ENCODE measurements at regions not wholly inside any gene's neighbourhood (a gene's known extent, or its start where the extent isn't known, plus 50 kb on each side); places are given as distances from the start of the nearest gene placed in this dataset.

DNA sequence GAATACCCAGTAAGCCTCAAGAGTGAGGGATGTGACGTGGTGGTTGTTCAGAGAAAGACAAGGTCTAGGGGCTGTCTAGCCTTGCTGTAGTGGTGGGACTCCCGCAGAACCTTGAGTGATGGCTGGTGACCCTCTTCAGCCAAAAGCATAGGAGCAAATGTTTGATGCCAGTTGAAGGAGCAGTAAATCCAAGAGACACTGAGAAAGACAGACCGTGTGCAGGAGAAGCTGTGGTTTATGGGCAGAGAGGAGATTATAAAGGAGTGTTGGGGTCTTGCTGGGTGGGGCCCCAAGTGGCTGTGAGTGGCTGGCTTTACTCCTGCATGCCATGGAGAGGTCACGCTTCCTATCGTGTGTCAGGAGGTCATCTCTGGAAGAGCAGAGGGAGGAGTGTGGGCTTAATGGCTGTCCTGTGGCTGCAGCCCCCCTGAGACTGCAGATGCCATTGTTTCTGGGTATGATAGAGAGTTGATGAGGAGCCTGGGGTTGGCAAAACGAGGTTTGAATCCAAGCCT, 152.0 kb upstream of the CCND2 start:
- Histone ChIP-seq H3K27ac (no peak overlapping the region), H3K4me3 (no peak overlapping the region), H3K27me3 (no peaks in the 10 kb centered on the region), H3K36me3 (replicated peaks in 1 of 2; ENCODE audit: insufficient read depth in 1 of 2, low read depth in 2 of 2) (no peaks in the 10 kb centered on the region), H3K9me3 (no peaks in the 10 kb centered on the region), H3K4me1 (no peaks in the 10 kb centered on the region)
- WGBS, 2 donors: 59 to 79% methylated on average over 6 of the region's 6 CpGs
- no peak for TF ChIP-seq POLR2A (IDR thresholded peaks at IDR 0.05)
- TF ChIP-seq, protein P1, sequence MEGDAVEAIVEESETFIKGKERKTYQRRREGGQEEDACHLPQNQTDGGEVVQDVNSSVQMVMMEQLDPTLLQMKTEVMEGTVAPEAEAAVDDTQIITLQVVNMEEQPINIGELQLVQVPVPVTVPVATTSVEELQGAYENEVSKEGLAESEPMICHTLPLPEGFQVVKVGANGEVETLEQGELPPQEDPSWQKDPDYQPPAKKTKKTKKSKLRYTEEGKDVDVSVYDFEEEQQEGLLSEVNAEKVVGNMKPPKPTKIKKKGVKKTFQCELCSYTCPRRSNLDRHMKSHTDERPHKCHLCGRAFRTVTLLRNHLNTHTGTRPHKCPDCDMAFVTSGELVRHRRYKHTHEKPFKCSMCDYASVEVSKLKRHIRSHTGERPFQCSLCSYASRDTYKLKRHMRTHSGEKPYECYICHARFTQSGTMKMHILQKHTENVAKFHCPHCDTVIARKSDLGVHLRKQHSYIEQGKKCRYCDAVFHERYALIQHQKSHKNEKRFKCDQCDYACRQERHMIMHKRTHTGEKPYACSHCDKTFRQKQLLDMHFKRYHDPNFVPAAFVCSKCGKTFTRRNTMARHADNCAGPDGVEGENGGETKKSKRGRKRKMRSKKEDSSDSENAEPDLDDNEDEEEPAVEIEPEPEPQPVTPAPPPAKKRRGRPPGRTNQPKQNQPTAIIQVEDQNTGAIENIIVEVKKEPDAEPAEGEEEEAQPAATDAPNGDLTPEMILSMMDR (IDR thresholded peaks at IDR 0.05): no peak
- ATAC-seq (no peak), DNase-seq (no peak)
- intact Hi-C loops (cut with DNase I): no loop called here

DNA sequence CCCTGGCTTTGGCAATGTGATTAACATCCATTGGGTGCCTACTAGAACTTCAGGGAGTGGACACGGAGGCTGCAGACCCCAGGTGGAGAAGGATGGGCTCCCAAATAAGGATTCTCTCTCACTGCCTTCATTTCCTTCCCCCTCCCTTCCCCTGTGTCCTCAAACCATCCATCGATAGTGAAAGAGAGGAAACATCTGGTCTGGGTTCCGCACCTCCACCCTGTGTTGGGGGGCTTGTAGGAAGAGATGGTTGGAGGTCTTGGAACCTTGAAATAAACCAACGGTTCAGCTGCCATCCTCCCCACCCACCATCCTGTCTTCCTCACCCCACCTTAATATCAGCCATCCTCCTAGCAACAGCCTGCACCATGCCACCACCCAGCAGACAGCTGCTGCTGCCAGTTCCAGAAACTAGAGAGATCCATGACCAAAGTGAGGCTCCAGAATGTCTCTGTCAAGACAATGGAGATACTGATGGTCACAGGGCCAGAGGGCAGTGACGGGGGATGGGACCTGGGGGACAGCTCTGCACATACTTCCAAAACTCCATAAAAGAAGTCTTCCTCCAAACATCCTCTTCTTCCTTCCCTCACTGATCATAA, 153.1 kb upstream of the CCND2 start:
- Histone ChIP-seq H3K27me3 (no peaks in the 10 kb centered on the region), H3K4me3 (no peak overlapping the region), H3K36me3 (replicated peaks in 1 of 2; ENCODE audit: insufficient read depth in 1 of 2, low read depth in 2 of 2) (no peaks in the 10 kb centered on the region), H3K27ac (no peak overlapping the region), H3K4me1 (no peaks in the 10 kb centered on the region), H3K9me3 (no peaks in the 10 kb centered on the region)
- no peak for DNase-seq
- WGBS, 2 donors: 71 to 83% methylated on average over 4 to 5 of the region's 5 CpGs
- no peak for ATAC-seq
- intact Hi-C loops (cut with DNase I): no loop called here
- TF ChIP-seq POLR2A (IDR thresholded peaks at IDR 0.05): no peak
- TF ChIP-seq, protein P1 (IDR thresholded peaks at IDR 0.05): no peak

DNA sequence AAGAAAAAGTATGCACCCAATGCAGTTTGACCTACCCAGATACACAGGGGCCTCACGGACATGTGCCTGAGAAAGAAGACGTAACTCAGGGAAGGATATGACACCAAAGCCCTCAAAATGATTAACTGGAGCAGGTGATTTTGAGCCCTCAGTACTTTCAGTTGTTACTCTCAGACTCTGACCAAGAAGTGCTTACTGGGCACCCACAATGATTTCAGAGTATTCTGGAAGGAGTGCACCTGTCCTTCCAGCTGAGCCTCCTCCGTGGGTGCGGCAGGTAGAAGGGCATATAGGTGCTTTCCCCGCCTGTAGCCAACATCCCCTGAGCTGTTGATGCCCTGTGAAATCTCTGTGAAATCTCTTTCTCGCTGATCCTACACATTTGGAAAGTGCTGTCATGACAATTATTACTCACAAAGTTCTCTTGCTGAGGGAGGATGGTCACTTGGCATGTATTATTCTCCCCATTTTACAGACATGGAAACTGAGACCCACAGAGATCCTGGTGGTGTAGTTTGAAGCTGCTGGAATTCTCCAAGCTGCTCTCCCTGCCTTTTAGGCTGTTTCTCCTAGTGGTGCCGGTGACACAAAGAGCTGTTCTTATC, 154.3 kb upstream of the CCND2 start:
- Histone ChIP-seq H3K4me1 (no peaks in the 10 kb centered on the region), H3K27ac (no peak overlapping the region), H3K27me3 (no peaks in the 10 kb centered on the region), H3K36me3 (replicated peaks in 1 of 2; ENCODE audit: insufficient read depth in 1 of 2, low read depth in 2 of 2) (no peaks in the 10 kb centered on the region), H3K4me3 (no peak overlapping the region), H3K9me3 (no peaks in the 10 kb centered on the region)
- TF ChIP-seq POLR2A (IDR thresholded peaks at IDR 0.05): no peak
- TF ChIP-seq, protein P1 (IDR thresholded peaks at IDR 0.05): no peak
- intact Hi-C loops (cut with DNase I): no loop called here
- ATAC-seq (no peak), DNase-seq (no peak)
- 77 to 82% methylated on average over 6 to 7 of the region's 7 CpGs for WGBS, 2 donors

DNA sequence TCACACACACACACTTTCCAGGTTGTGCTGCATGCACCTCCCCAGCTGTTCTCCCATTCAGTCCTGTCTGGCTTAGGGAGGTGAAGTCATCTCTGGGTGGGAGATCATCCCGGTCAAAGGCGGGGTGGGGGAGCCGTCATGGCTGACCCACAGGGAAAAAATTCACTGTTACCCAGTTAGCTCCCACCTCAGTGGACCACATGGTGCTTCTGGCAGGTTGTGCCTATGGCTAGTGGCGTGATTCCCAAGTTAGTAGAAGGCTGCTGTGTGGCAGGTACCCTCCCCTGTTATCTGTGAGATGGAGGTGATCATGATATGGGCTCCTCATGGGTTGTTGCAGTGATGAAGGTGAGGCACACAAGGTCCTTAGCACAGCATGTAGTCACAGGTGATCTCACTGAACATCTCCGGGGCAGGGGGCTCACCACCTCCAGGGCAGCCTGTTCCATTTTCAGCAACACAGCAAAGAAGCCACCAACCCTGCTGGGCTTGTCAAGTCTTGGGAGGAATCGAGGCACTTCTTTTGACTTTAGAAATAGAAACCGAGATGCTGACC, 154.9 kb upstream of the CCND2 start:
- 66 to 82% methylated on average over 6 to 7 of the region's 7 CpGs for WGBS, 2 donors
- intact Hi-C loops (cut with DNase I): no loop called here
- H3K4me3 ChIP-seq: no peak overlapping the region
- peak in 1 of 4 donors; percentile 3 for DNase-seq
- H3K27ac ChIP-seq: no peak overlapping the region
- TF ChIP-seq POLR2A (IDR thresholded peaks at IDR 0.05): no peak
- TF ChIP-seq, protein P1 (IDR thresholded peaks at IDR 0.05): no peak
- no peaks in the 10 kb centered on the region for H3K36me3 ChIP-seq (replicated peaks in 1 of 2; ENCODE audit: insufficient read depth in 1 of 2, low read depth in 2 of 2)
- no peaks in the 10 kb centered on the region for H3K4me1 ChIP-seq
- H3K9me3 ChIP-seq: no peaks in the 10 kb centered on the region
- H3K27me3 ChIP-seq: no peaks in the 10 kb centered on the region
- no peak for ATAC-seq
